Heart right ventricle (tissue), 16 donors: ENCODE measurements at regions not wholly inside any gene's neighbourhood (a gene's known extent, or its start where the extent isn't known, plus 50 kb on each side); places are given as distances from the start of the nearest gene placed in this dataset.
A peak's percentile ranks its signal among the peaks of the same experiment; 100 is the strongest.
"Not testable (repeated sequence)": the region's sequence is repeated elsewhere in the genome, so short reads cannot be mapped to it uniquely, and the experiment has no call there.

Experiments used
- ATAC-seq, 8 donors: fragments of 200-7000 bp; cut with Tn5 transposase; one replicate each; pipeline ENCODE4 v1.9.1; 2020; ENCODE audit warnings: mild to moderate bottlenecking in 8 of 8, moderate library complexity in 8 of 8, moderate number of reproducible peaks in 1 of 8
- DNase-seq, 2 donors: peaks; one replicate each; pipeline ENCODE4 v3.0.0-alpha.2; 2020
- H3K27ac ChIP-seq, 10 donors: fragments of 200-600 bp; sonication (generic) in 2 of 10; one replicate each; pipeline versions ENCODE4 v1.5.0 to v1.8.0; 2020 to 2022; ENCODE audit warnings: mild to moderate bottlenecking in 3 of 10
- H3K27me3 ChIP-seq, 7 donors: fragments of 200-600 bp; one replicate each; pipeline ENCODE4 v1.8.0; 2021 to 2022; ENCODE audit warnings: mild to moderate bottlenecking in 2 of 7
- H3K36me3 ChIP-seq, 9 donors: fragments of 200-600 bp; sonication (generic) in 1 of 9; one replicate each; pipeline versions ENCODE4 v1.5.0 to v1.8.0; 2020 to 2022; ENCODE audit warnings: mild to moderate bottlenecking in 2 of 9
- H3K4me1 ChIP-seq, 9 donors: fragments of 200-600 bp; sonication (generic) in 1 of 9; one replicate each; pipeline versions ENCODE4 v1.5.0 to v1.8.0; 2020 to 2022; ENCODE audit warnings: mild to moderate bottlenecking in 4 of 9
- H3K4me3 ChIP-seq, 10 donors: fragments of 200-600 bp; sonication (generic) in 2 of 10; one replicate each; pipeline versions ENCODE4 v1.5.0 to v1.8.0; 2020 to 2022; ENCODE audit warnings: mild to moderate bottlenecking in 7 of 10, moderate library complexity in 2 of 10
- H3K9me3 ChIP-seq, 11 donors: fragments of 200-600 bp in 10 of 11; sonication (generic) in 2 of 11; one replicate each; pipeline versions ENCODE4 v1.5.0 to v1.8.0; 2013 to 2022; ENCODE audit warnings: mild to moderate bottlenecking in 2 of 11, control low read depth in 1 of 11, moderate library complexity in 1 of 11
- CTCF ChIP-seq, 9 donors: fragments of 200-600 bp; sonication (generic) in 2 of 9; IDR thresholded peaks; one replicate each; pipeline versions ENCODE4 v1.5.0 to v1.8.0; 2021 to 2022; ENCODE audit warnings: antibody characterized with exemption in 9 of 9, mild to moderate bottlenecking in 5 of 9, moderate library complexity in 1 of 9
- WGBS, 2 donors: extraction: QIAGEN DNeasy Blood & Tissue Kit; methylation state at CpG; one replicate each; pipeline ENCODE4 v1.1.7; 2013; ENCODE audit warnings: inconsistent platforms in 1 of 2; 5-methylcytosine and 5-hydroxymethylcytosine counted together
- intact Hi-C, 10 donors: fragments of 100-400 bp; cut with DNase I; formaldehyde crosslinking; loops; one replicate each; pipeline versions ENCODE4 v1.11.1 to v1.14.2; 2022
- donor health status: Arrhythmogenic right ventricular cardiomyopathy.
- donor health status: ischemic (EF 13 %, LVEDD 7.1; RV severe dilation, severe dysfunction).
- donor health status: healthy with polysubstance abuse.
- donor health status: DM: no; HTN: yes; CAD: no.
- donor health status: DM: no; HTN: no; CAD: no.
- donor health status: ischemic (EF 25% LVEDD 6.9; RV normal size, moderate dysfunction).
- donor health status: ischemic (EF 25% LVEDD 5.7; RV mildly dilated, moderate dysfunction).
- donor health status: healthy.
- donor health status: DM: yes; HTN: yes; CAD: no.
- donor health status: Ischemic cardiomyopathy.
- donor health status: ischemic (EF 35%, LVEDD 5.7; RV mildly dilated, moderate dysfunction).
- donor health status: nonischemic (EF 11% LVEDD 7.7; RV severe dilation, severe dysfunction).
- donor health status: DM: yes; HTN: yes; CAD: no.
- donor health status: PGD.
- donor health status: ischemic (EF 29% LVEDD 5.4; RV normal size, mild dysfunction).
- donor health status: nonischemic (EF 23%, LVEDD 6.1; RV moderate dilation, normal function).

GRCh38 chr5:99019812-99020697 lies 91.2 kb upstream of the CHD1 start:
- 35 to 38% methylated on average over 3 of the region's 3 CpGs for WGBS, 2 donors
- intact Hi-C loops, result loop anchor here in 1 of 10 donors (10.0 kb wide), 1 partner anchor 65 kb away; no protein-coding TSS in a partner anchor
- Histone ChIP-seq H3K4me3 (no peak overlapping the region), H3K27ac (no peak overlapping the region), H3K36me3 (no peaks in the 10 kb centered on the region), H3K4me1 (peaks cover 0 to 20% (median 0%) of the 10 kb centered on the region in 9 donors), H3K27me3 (no peaks in the 10 kb centered on the region), H3K9me3 (no peaks in the 10 kb centered on the region)
- DNase-seq (no peak), ATAC-seq (peak in 1 of 8 donors; percentile 55)
- TF ChIP-seq CTCF (IDR thresholded peaks at IDR 0.05), result no peak

GRCh38 chr5:99019254-99019653 lies 90.4 kb upstream of the CHD1 start:
- H3K27me3 ChIP-seq, result no peaks in the 10 kb centered on the region
- no peaks in the 10 kb centered on the region for H3K36me3 ChIP-seq
- no peaks in the 10 kb centered on the region for H3K9me3 ChIP-seq
- WGBS, 2 donors, result 86% methylated on average over 6 of the region's 6 CpGs
- intact Hi-C loops, result no loop called here
- H3K27ac ChIP-seq, result no peak overlapping the region
- ATAC-seq, result no peak
- peaks cover 0 to 18% (median 0%) of the 10 kb centered on the region in 9 donors for H3K4me1 ChIP-seq
- H3K4me3 ChIP-seq, result no peak overlapping the region
- no peak for DNase-seq
- TF ChIP-seq CTCF (IDR thresholded peaks at IDR 0.05), result no peak

- no peaks in the 10 kb centered on the region for H3K36me3 ChIP-seq
- WGBS, 2 donors, result 46 to 72% methylated on average over 3 of the region's 3 CpGs
- ATAC-seq (no peak), DNase-seq (no peak)
- H3K27me3 ChIP-seq, result no peaks in the 10 kb centered on the region
- intact Hi-C loops, result no loop called here
- no peaks in the 10 kb centered on the region for H3K4me1 ChIP-seq
- H3K9me3 ChIP-seq, result peaks cover 0 to 12% (median 0%) of the 10 kb centered on the region in 11 donors
- H3K27ac ChIP-seq, result no peak overlapping the region
- no peak for TF ChIP-seq CTCF (IDR thresholded peaks at IDR 0.05)
- H3K4me3 ChIP-seq, result no peak overlapping the region
These were observed 81.5 kb upstream of the CHD1 start for GRCh38 chr5:99010294-99010693.

GRCh38 chr5:99008009-99008408 lies 79.2 kb upstream of the CHD1 start:
- peaks cover 0 to 12% (median 0%) of the 10 kb centered on the region in 11 donors for H3K9me3 ChIP-seq
- H3K4me1 ChIP-seq, H3K27me3 ChIP-seq, intact Hi-C loops, H3K36me3 ChIP-seq, H3K4me3 ChIP-seq, H3K27ac ChIP-seq, ATAC-seq, DNase-seq: not testable (repeated sequence)
- WGBS, 2 donors, result 69 to 74% methylated on average over 2 of the region's 2 CpGs

- Histone ChIP-seq H3K4me3 (no peak overlapping the region), H3K4me1 (peaks cover 0 to 10% (median 0%) of the 10 kb centered on the region in 9 donors), H3K36me3 (no peaks in the 10 kb centered on the region), H3K9me3 (peaks cover 0 to 8% (median 0%) of the 10 kb centered on the region in 11 donors), H3K27ac (no peak overlapping the region), H3K27me3 (no peaks in the 10 kb centered on the region)
- DNase-seq (no peak), ATAC-seq (no peak)
- WGBS, 2 donors, result 59 to 72% methylated on average over 1 of the region's 1 CpG
- TF ChIP-seq CTCF (IDR thresholded peaks at IDR 0.05), result no peak
- intact Hi-C loops, result no loop called here
These were observed 76.7 kb upstream of the CHD1 start for GRCh38 chr5:99005506-99005905.
